ENCODE measurements at regions not wholly inside any gene's neighbourhood (a gene's known extent, or its start where the extent isn't known, plus 50 kb on each side); places are given as distances from the start of the nearest gene placed in this dataset.

GRCh38 chr17:33968350-33969044 is 286.6 kb upstream of the CCL2 start (continued):
- TF ChIP-seq IKZF1 (conservative IDR thresholded peaks at IDR 0.05) (peak; percentile 78), ZZZ3 (IDR thresholded peaks at IDR 0.05; ENCODE audit: control insufficient read depth, insufficient read length, low read depth) (no peak), ZNF384 (IDR thresholded peaks at IDR 0.05; ENCODE audit: borderline replicate concordance, low read depth, low read length) (no peak), HDGF (IDR thresholded peaks at IDR 0.05) (no peak), KAT2A (conservative IDR thresholded peaks at IDR 0.05; ENCODE audit: control insufficient read depth, low read depth, low read length) (no peak), CREM (IDR thresholded peaks at IDR 0.05; ENCODE audit: low read depth) (no peak), BCLAF1 (IDR thresholded peaks at IDR 0.05) (no peak), ZBED1 (IDR thresholded peaks at IDR 0.05; ENCODE audit: borderline replicate concordance) (no peak), RELB (IDR thresholded peaks at IDR 0.05; ENCODE audit: low read depth) (peak; percentile 15; the same call in 1 of the 2 replicates), ATF7 (IDR thresholded peaks at IDR 0.05; ENCODE audit: low read depth) (0 out of 2 replicates have a peak, but pooled peaks have one; percentile 15), PBX3 (IDR thresholded peaks at IDR 0.05; ENCODE audit: insufficient replicate concordance, low read depth, low read length) (no peak), TCF3 (IDR thresholded peaks at IDR 0.05; ENCODE audit: borderline replicate concordance, insufficient read depth, low read depth, low read length) (peak; percentile 88; the same call in 1 of the 2 replicates), FOXK2 (IDR thresholded peaks at IDR 0.05) (0 out of 2 replicates have a peak, but pooled peaks have one; percentile 10), BACH1 (IDR thresholded peaks at IDR 0.05; ENCODE audit: borderline replicate concordance) (peak; percentile 98), ZNF207 (IDR thresholded peaks at IDR 0.05; ENCODE audit: borderline replicate concordance) (no peak), ZBTB33 (IDR thresholded peaks at IDR 0.05) (no peak), NRF1 (conservative IDR thresholded peaks at IDR 0.05; ENCODE audit: low read depth, low read length) (no peak), DPF2 (IDR thresholded peaks at IDR 0.05) (peak; percentile 63), YBX1 (IDR thresholded peaks at IDR 0.05) (no peak), PML (IDR thresholded peaks at IDR 0.05; ENCODE audit: low read length) (no peak), NR2F1 (conservative IDR thresholded peaks at IDR 0.05) (no peak), CHD4 (IDR thresholded peaks at IDR 0.05) (no peak), SP1 (IDR thresholded peaks at IDR 0.05; ENCODE audit: low read depth, low read length) (peak; percentile 49), BCL11A (IDR thresholded peaks at IDR 0.05; ENCODE audit: low read depth, low read length) (peak; percentile 34; the same call in 1 of the 2 replicates)

Data from GM12878 (cell line).